CD14-positive monocyte (primary cell): ENCODE measurements at regions not wholly inside any gene's neighbourhood (a gene's known extent, or its start where the extent isn't known, plus 50 kb on each side); places are given as distances from the start of the nearest gene placed in this dataset.

Experiments
- DNase-seq, 3 donors: peaks; one replicate each; pipeline ENCODE4 v3.0.0-alpha.2; 2011 to 2022
- H2AFZ ChIP-seq: 2 replicates; pipeline ENCODE4 v1.6.0; 2012; ENCODE audit warnings: mild to moderate bottlenecking, low read depth, low read length, inconsistent platforms; ENCODE audit not compliant: insufficient read depth, poor library complexity, severe bottlenecking
- H3K27ac ChIP-seq, 2 donors: 1 replicate in 1 of 2; 2 replicates in 1 of 2; pipeline ENCODE4 v1.5.1; 2012 to 2013; ENCODE audit warnings: low read length in 2 of 2, control low read depth in 1 of 2, inconsistent platforms in 1 of 2, low read depth in 1 of 2, mild to moderate bottlenecking in 1 of 2
- H3K27me3 ChIP-seq, 2 donors: one replicate each; pipeline versions ENCODE4 v1.6.0 to v1.6.1; 2011 to 2013; ENCODE audit warnings: low read length in 2 of 2; ENCODE audit not compliant: control insufficient read depth in 2 of 2, insufficient read depth in 2 of 2
- H3K36me3 ChIP-seq, 2 donors: replicated peaks in 1 of 2; 1 replicate in 1 of 2; 2 replicates in 1 of 2; pipeline versions ENCODE4 v1.5.1 to v1.6.1; 2012 to 2013; ENCODE audit warnings: low read length in 2 of 2, control low read depth in 1 of 2, inconsistent platforms in 1 of 2, mild to moderate bottlenecking in 1 of 2; ENCODE audit not compliant: insufficient read depth in 2 of 2, control insufficient read depth in 1 of 2
- H3K4me1 ChIP-seq, 2 donors: 1 replicate in 1 of 2; 2 replicates in 1 of 2; pipeline versions ENCODE4 v1.5.1 to v1.6.1; 2012 to 2013; ENCODE audit warnings: low read length in 2 of 2, control low read depth in 1 of 2, inconsistent platforms in 1 of 2, mild to moderate bottlenecking in 1 of 2, moderate library complexity in 1 of 2; ENCODE audit not compliant: insufficient read depth in 2 of 2, control insufficient read depth in 1 of 2
- H3K4me2 ChIP-seq: replicated peaks from 2 replicates; pipeline ENCODE3; 2012; ENCODE audit warnings: low read length, moderate library complexity, mild to moderate bottlenecking; ENCODE audit not compliant: poor library complexity, severe bottlenecking; ENCODE audit errors: extremely low read depth
- H3K4me3 ChIP-seq, 3 experiments: fragments of 200-600 bp in 1 of 3; sonication (generic) in 1 of 3; replicated peaks in 1 of 3; 1 replicate in 2 of 3; 2 replicates in 1 of 3; pipeline ENCODE4 v1.5.1; 2011 to 2013; ENCODE audit warnings: low read length in 3 of 3, mild to moderate bottlenecking in 3 of 3, control low read depth in 2 of 3, low read depth in 2 of 3, inconsistent platforms in 1 of 3, moderate library complexity in 1 of 3
- H3K79me2 ChIP-seq: 2 replicates; pipeline ENCODE4 v1.6.0; 2012; ENCODE audit warnings: mild to moderate bottlenecking, control low read depth, inconsistent platforms, low read length, moderate library complexity; ENCODE audit not compliant: insufficient read depth
- H3K9ac ChIP-seq: 2 replicates; pipeline ENCODE4 v1.6.0; 2017; ENCODE audit warnings: low read length, mild to moderate bottlenecking; ENCODE audit not compliant: insufficient read depth, poor library complexity, severe bottlenecking
- H3K9me3 ChIP-seq, 2 donors: replicated peaks in 1 of 2; 1 replicate in 1 of 2; 2 replicates in 1 of 2; pipeline versions ENCODE4 v1.5.1 to v1.6.1; 2012 to 2013; ENCODE audit warnings: low read length in 2 of 2, control low read depth in 1 of 2; ENCODE audit not compliant: control insufficient read depth in 1 of 2, insufficient read depth in 1 of 2
- H4K20me1 ChIP-seq: 2 replicates; pipeline ENCODE4 v1.6.0; 2012; ENCODE audit warnings: mild to moderate bottlenecking, low read length, control low read depth, moderate library complexity; ENCODE audit not compliant: insufficient read depth
- H3K27ac Mint-ChIP-seq, 7 donors: one replicate each; pipeline ENCODE4 v1.8.0; 2020; ENCODE audit warnings: mild to moderate bottlenecking in 7 of 7, mixed read lengths in 7 of 7, moderate library complexity in 6 of 7, inconsistent platforms in 2 of 7
- H3K27me3 Mint-ChIP-seq, 3 donors: one replicate each; pipeline ENCODE4 v1.8.0; 2021 to 2022; ENCODE audit warnings: low read depth in 3 of 3, mild to moderate bottlenecking in 3 of 3, mixed read lengths in 3 of 3, moderate library complexity in 3 of 3, inconsistent platforms in 1 of 3
- H3K36me3 Mint-ChIP-seq, 2 donors: one replicate each; pipeline ENCODE4 v1.8.0; 2020; ENCODE audit warnings: mixed read lengths in 2 of 2, inconsistent platforms in 1 of 2, mild to moderate bottlenecking in 1 of 2
- H3K4me1 Mint-ChIP-seq: one replicate; pipeline ENCODE4 v1.8.0; 2020; ENCODE audit warnings: mild to moderate bottlenecking, mixed read lengths
- H3K4me3 Mint-ChIP-seq, 2 donors: one replicate each; pipeline ENCODE4 v1.8.0; 2020; ENCODE audit warnings: mild to moderate bottlenecking in 2 of 2, mixed read lengths in 2 of 2, moderate library complexity in 1 of 2
- H3K9me3 Mint-ChIP-seq, 7 donors: one replicate each; pipeline ENCODE4 v1.8.0; 2020 to 2022; ENCODE audit warnings: mixed read lengths in 7 of 7, mild to moderate bottlenecking in 6 of 7, moderate library complexity in 6 of 7, inconsistent platforms in 2 of 7
- CTCF ChIP-seq: fragments of 200-600 bp; IDR thresholded peaks from one replicate; pipeline ENCODE4 v1.8.0; 2022; ENCODE audit warnings: antibody characterized with exemption, mild to moderate bottlenecking
- WGBS: methylation state at CpG from one replicate; pipeline ENCODE4 v1.1.5; 2013; ENCODE audit warnings: missing lambda C conversion rate; ENCODE audit not compliant: insufficient coverage; 5-methylcytosine and 5-hydroxymethylcytosine counted together
- intact Hi-C, 2 donors: fragments of 100-400 bp; cut with micrococcal nuclease; formaldehyde crosslinking; loops; one replicate each; pipeline versions ENCODE4 v1.15.0 to v1.15.1; 2023

GRCh38 chr16:49121636-49122035 lies 160.0 kb downstream of the CBLN1 start:
- no peak for TF ChIP-seq CTCF
- Histone ChIP-seq H3K4me1 (no peaks in the 10 kb centered on the region), H4K20me1 (no peaks in the 10 kb centered on the region), H3K9ac (no peak overlapping the region), H3K27ac (no peak overlapping the region), H3K79me2 (no peaks in the 10 kb centered on the region), H3K27me3 (no peaks in the 10 kb centered on the region), H3K36me3 (no peaks in the 10 kb centered on the region), H3K4me2 (no peak overlapping the region), H3K4me3 (no peak overlapping the region), H3K9me3 (no peaks in the 10 kb centered on the region), H2AFZ (no peak overlapping the region)
- Mint-ChIP-seq H3K27me3 (peaks cover 0 to 3% (median 1%) of the 10 kb centered on the region in 3 donors), H3K9me3 (peaks cover 0 to 1% (median 0%) of the 10 kb centered on the region in 7 donors), H3K4me1 (no peaks in the 10 kb centered on the region), H3K4me3 (no peak overlapping the region), H3K36me3 (no peaks in the 10 kb centered on the region), H3K27ac (no peak overlapping the region)
- no peak for DNase-seq
- intact Hi-C loops = no loop called here
- WGBS = no CpG with 5 or more reads among the region's 5 CpGs

GRCh38 chr16:49120631-49121030 lies 161.0 kb downstream of the CBLN1 start:
- H3K36me3 Mint-ChIP-seq = no peaks in the 10 kb centered on the region
- H3K9me3 ChIP-seq = peaks cover 0 to 4% of the 10 kb centered on the region in 2 donors
- 83% methylated on average over 4 of the region's 6 CpGs for WGBS
- H3K79me2 ChIP-seq = no peaks in the 10 kb centered on the region
- H3K4me1 Mint-ChIP-seq = no peaks in the 10 kb centered on the region
- H3K27me3 Mint-ChIP-seq = peaks cover 0 to 3% (median 1%) of the 10 kb centered on the region in 3 donors
- H3K4me1 ChIP-seq = no peaks in the 10 kb centered on the region
- H3K27me3 ChIP-seq = no peaks in the 10 kb centered on the region
- no peak for DNase-seq
- H3K4me3 Mint-ChIP-seq = no peak overlapping the region
- no peak overlapping the region for H3K27ac ChIP-seq
- H3K4me3 ChIP-seq = no peak overlapping the region
- TF ChIP-seq CTCF = no peak
- H3K27ac Mint-ChIP-seq = no peak overlapping the region
- no peaks in the 10 kb centered on the region for H3K36me3 ChIP-seq
- intact Hi-C loops = no loop called here
- no peak overlapping the region for H3K4me2 ChIP-seq
- H3K9ac ChIP-seq = no peak overlapping the region
- no peaks in the 10 kb centered on the region for H4K20me1 ChIP-seq
- no peak overlapping the region for H2AFZ ChIP-seq
- peaks cover 0 to 1% (median 0%) of the 10 kb centered on the region in 7 donors for H3K9me3 Mint-ChIP-seq
